ENCODE measurements at regions not wholly inside any gene's neighbourhood (a gene's known extent, or its start where the extent isn't known, plus 50 kb on each side); places are given as distances from the start of the nearest gene placed in this dataset.

DNA sequence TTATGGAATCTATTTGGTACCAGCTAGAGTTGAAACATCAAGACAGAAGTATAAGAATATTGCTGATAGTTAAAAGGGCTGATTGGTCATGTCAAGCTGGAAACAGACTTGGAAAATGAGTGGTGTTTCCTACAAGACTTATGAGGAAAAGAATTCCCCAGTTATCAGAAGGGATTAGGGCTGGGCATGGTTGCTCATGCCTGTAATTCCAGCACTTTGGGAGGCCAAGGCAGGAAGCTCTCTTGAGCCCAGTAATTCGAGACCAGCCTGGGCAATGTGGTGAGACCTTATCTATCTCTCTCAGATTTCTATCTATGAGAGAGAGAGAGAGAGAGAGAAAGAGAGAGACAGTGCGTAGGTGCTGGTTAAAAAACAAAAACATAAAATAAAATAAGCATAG, 139.5 kb upstream of the PMFBP1 start:
- Histone ChIP-seq H3K4me2 (ENCODE audit: low read length) (no peak overlapping the region), H3K27ac (ENCODE audit: low read depth, low read length) (no peak overlapping the region), H3K4me3 (replicated peaks in 1 of 2; ENCODE audit: low read depth in 1 of 2, low read length in 2 of 2) (no peak overlapping the region), H3K9ac (ENCODE audit: low read length) (no peak overlapping the region), H3K4me1 (ENCODE audit: control insufficient read depth in 1 of 2, insufficient read depth in 2 of 2, low read length in 2 of 2) (no peaks in the 10 kb centered on the region; a peak in 1 of 4 replicates), H2AFZ (ENCODE audit: low read depth, low read length, poor library complexity, severe bottlenecking) (no peak overlapping the region), H3K79me2 (ENCODE audit: insufficient read depth, low read length) (no peaks in the 10 kb centered on the region), H3K27me3 (ENCODE audit: insufficient read depth, low read length) (no peaks in the 10 kb centered on the region), H3K9me3 (ENCODE audit: control insufficient read depth in 1 of 2, insufficient read depth in 1 of 2, low read depth in 1 of 2, low read length in 2 of 2) (no peaks in the 10 kb centered on the region), H4K20me1 (ENCODE audit: insufficient read depth) (no peaks in the 10 kb centered on the region), H3K9me2 (ENCODE audit: insufficient read depth) (no peaks in the 10 kb centered on the region), H3K36me3 (ENCODE audit: control insufficient read depth in 1 of 2, insufficient read depth in 2 of 2, low read length in 2 of 2) (no peaks in the 10 kb centered on the region)
- DNase-seq (ENCODE audit: low read depth, low spot score) (no peak), ATAC-seq (no peak)
- TF ChIP-seq, protein P1, sequence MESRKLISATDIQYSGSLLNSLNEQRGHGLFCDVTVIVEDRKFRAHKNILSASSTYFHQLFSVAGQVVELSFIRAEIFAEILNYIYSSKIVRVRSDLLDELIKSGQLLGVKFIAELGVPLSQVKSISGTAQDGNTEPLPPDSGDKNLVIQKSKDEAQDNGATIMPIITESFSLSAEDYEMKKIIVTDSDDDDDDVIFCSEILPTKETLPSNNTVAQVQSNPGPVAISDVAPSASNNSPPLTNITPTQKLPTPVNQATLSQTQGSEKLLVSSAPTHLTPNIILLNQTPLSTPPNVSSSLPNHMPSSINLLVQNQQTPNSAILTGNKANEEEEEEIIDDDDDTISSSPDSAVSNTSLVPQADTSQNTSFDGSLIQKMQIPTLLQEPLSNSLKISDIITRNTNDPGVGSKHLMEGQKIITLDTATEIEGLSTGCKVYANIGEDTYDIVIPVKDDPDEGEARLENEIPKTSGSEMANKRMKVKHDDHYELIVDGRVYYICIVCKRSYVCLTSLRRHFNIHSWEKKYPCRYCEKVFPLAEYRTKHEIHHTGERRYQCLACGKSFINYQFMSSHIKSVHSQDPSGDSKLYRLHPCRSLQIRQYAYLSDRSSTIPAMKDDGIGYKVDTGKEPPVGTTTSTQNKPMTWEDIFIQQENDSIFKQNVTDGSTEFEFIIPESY (IDR thresholded peaks at IDR 0.05; ENCODE audit: extremely low read depth, insufficient replicate concordance, low read length): no peak
- TF ChIP-seq RAD21 (IDR thresholded peaks at IDR 0.05; ENCODE audit: low read depth) (no peak), EZH2 (IDR thresholded peaks at IDR 0.05) (no peak), SIN3A (IDR thresholded peaks at IDR 0.05; ENCODE audit: low read depth) (no peak), ELF1 (IDR thresholded peaks at IDR 0.05; ENCODE audit: borderline replicate concordance, low read depth) (no peak), POLR2A (IDR thresholded peaks at IDR 0.05; ENCODE audit: borderline replicate concordance, extremely low read depth, insufficient read depth, insufficient read length) (no peak), EGR1 (IDR thresholded peaks at IDR 0.05; ENCODE audit: low read depth) (no peak), EZH2phosphoT487 (IDR thresholded peaks at IDR 0.05; ENCODE audit: borderline replicate concordance) (no peak), SRF (IDR thresholded peaks at IDR 0.05; ENCODE audit: low read depth) (no peak), ZNF274 (IDR thresholded peaks at IDR 0.05; ENCODE audit: low read depth, low read length) (no peak), CEBPB (IDR thresholded peaks at IDR 0.05; ENCODE audit: low read depth) (no peak), YY1 (IDR thresholded peaks at IDR 0.05; ENCODE audit: extremely low read depth, insufficient replicate concordance, low read depth, low read length) (no peak)
- TF ChIP-seq, protein P2, sequence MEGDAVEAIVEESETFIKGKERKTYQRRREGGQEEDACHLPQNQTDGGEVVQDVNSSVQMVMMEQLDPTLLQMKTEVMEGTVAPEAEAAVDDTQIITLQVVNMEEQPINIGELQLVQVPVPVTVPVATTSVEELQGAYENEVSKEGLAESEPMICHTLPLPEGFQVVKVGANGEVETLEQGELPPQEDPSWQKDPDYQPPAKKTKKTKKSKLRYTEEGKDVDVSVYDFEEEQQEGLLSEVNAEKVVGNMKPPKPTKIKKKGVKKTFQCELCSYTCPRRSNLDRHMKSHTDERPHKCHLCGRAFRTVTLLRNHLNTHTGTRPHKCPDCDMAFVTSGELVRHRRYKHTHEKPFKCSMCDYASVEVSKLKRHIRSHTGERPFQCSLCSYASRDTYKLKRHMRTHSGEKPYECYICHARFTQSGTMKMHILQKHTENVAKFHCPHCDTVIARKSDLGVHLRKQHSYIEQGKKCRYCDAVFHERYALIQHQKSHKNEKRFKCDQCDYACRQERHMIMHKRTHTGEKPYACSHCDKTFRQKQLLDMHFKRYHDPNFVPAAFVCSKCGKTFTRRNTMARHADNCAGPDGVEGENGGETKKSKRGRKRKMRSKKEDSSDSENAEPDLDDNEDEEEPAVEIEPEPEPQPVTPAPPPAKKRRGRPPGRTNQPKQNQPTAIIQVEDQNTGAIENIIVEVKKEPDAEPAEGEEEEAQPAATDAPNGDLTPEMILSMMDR (IDR thresholded peaks at IDR 0.05 in 2 of 3, conservative IDR thresholded peaks at IDR 0.05 in 1 of 3; ENCODE audit: borderline replicate concordance in 1 of 3, insufficient read depth in 1 of 3, low read depth in 2 of 3, low read length in 2 of 3): no peak
- TF ChIP-seq, protein P3, sequence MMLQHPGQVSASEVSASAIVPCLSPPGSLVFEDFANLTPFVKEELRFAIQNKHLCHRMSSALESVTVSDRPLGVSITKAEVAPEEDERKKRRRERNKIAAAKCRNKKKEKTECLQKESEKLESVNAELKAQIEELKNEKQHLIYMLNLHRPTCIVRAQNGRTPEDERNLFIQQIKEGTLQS (IDR thresholded peaks at IDR 0.05): no peak
- intact Hi-C loops (cut with micrococcal nuclease): no loop called here
- ChIA-PET RAD21 (ENCODE audit: low non-redundant PET in 1 of 2, low total read pairs in 2 of 2, uncharacterized antibody in 2 of 2, unreplicated experiment in 2 of 2) (no interaction called here), POLR2A (no interaction called here), CTCF (no interaction called here)
- no TSS peak for BruUV-seq (replicated peaks)

Measured in HCT116 (cell line).